HG02610 (cell line): ENCODE measurements at regions not wholly inside any gene's neighbourhood (a gene's known extent, or its start where the extent isn't known, plus 50 kb on each side); places are given as distances from the start of the nearest gene placed in this dataset.

Source experiments
- ATAC-seq: cut with Tn5 transposase; IDR thresholded peaks from one replicate; pipeline ENCODE4 v1.9.1; 2021; ENCODE audit warnings: mild to moderate bottlenecking, moderate library complexity; ENCODE audit not compliant: unreplicated experiment

DNA sequence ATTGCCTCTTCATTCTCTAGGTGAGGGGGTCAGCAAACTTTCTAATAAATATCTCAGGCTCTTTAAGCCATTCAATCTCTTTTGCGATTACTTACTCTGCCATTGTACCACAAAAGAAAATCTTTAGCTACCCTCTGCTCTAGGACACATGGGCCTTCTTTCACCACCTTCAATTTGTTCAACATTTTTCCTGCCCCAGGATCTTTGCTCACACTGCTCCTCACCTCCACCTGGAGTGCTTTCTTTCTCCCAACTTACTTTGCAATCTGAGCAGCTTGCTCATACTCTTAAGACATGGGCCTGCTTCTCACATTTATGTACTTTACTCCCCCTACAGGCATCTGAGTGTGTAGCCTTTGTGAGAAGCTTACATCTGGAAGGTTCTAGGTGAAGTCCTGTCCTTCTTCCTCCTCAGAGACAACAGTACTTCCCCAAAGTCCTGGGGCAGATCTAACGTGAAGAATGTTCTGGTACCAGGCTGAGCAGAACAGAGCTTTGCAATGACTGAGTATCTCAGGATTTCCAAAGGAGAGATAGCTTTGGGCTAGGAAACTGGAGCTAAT is 55.0 kb upstream of the PRDM5 start:
- ATAC-seq, result peak; percentile 84

DNA sequence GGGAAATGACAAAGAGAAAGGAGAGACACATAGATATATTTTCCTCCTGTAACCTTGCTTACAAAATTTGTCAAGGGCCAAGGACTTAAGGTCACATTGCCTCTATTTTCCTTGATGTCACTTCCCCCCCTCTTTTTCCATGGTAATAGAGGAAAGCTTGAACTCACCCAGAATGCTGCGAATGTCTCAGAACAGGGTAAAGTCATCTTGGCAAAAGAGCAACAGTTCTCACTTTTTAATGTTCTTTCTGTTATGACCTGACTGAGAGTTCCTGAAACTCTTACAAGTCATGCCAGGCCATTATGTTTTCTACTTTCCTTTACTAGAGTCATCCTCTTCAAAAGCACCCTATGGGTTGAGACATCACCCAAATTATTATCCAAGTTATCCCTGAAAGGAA is 50.7 kb upstream of the PRDM5 start:
- ATAC-seq, result no peak
